ENCODE measurements at regions not wholly inside any gene's neighbourhood (a gene's known extent, or its start where the extent isn't known, plus 50 kb on each side); places are given as distances from the start of the nearest gene placed in this dataset.

GRCh38 chr12:66776974-66777373, 98.1 kb upstream of the GRIP1 start:
- H3K4me3 ChIP-seq (ENCODE audit: low read depth in 2 of 2, low read length in 2 of 2), result no peak overlapping the region
- no peaks in the 10 kb centered on the region for H3K36me3 ChIP-seq (ENCODE audit: control insufficient read depth, insufficient read depth, low read length)
- TF ChIP-seq TCF7L2 (IDR thresholded peaks at IDR 0.05; ENCODE audit: low read depth, low read length) (no peak), POLR2AphosphoS5 (IDR thresholded peaks at IDR 0.05; ENCODE audit: low read depth, low read length) (no peak), REST (IDR thresholded peaks at IDR 0.05; ENCODE audit: insufficient read depth in 1 of 2, low read depth in 2 of 2, low read length in 1 of 2) (no peak)
- BruUV-seq (replicated peaks), result no TSS peak
- H3K9me3 ChIP-seq (ENCODE audit: control insufficient read depth, insufficient read depth, low read depth, low read length), result no peaks in the 10 kb centered on the region
- ChIA-PET CTCF (no interaction called here), POLR2A (no interaction called here)
- H3K27ac ChIP-seq (ENCODE audit: low read length), result no peak overlapping the region
- intact Hi-C loops (cut with micrococcal nuclease; ENCODE audit: unreplicated experiment), result no loop called here
- ATAC-seq, result no peak
- in situ Hi-C loops (cut with HindIII; ENCODE audit: low pct_unique_long_range_greater_than_20kb, low sequenced_read_pairs), result no loop called here
- DNase-seq (ENCODE audit: low read depth, low spot score), result no peak
- no peaks in the 10 kb centered on the region for H3K4me1 ChIP-seq (ENCODE audit: control insufficient read depth, insufficient read depth, low read length)
- H3K27me3 ChIP-seq (ENCODE audit: control insufficient read depth, insufficient read depth, low read length), result no peaks in the 10 kb centered on the region

- ChIA-PET CTCF (no interaction called here), POLR2A (no interaction called here)
- Histone ChIP-seq H3K4me1 (ENCODE audit: control insufficient read depth, insufficient read depth, low read length) (no peaks in the 10 kb centered on the region), H3K27me3 (ENCODE audit: control insufficient read depth, insufficient read depth, low read length) (no peaks in the 10 kb centered on the region), H3K4me3 (ENCODE audit: low read depth in 2 of 2, low read length in 2 of 2) (no peak overlapping the region), H3K27ac (ENCODE audit: low read length) (no peak overlapping the region), H3K36me3 (ENCODE audit: control insufficient read depth, insufficient read depth, low read length) (no peaks in the 10 kb centered on the region), H3K9me3 (ENCODE audit: control insufficient read depth, insufficient read depth, low read depth, low read length) (no peaks in the 10 kb centered on the region)
- no TSS peak for BruUV-seq (replicated peaks)
- in situ Hi-C loops (cut with HindIII; ENCODE audit: low pct_unique_long_range_greater_than_20kb, low sequenced_read_pairs), result no loop called here
- intact Hi-C loops (cut with micrococcal nuclease; ENCODE audit: unreplicated experiment), result no loop called here
- TF ChIP-seq POLR2AphosphoS5 (IDR thresholded peaks at IDR 0.05; ENCODE audit: low read depth, low read length) (no peak), REST (IDR thresholded peaks at IDR 0.05; ENCODE audit: insufficient read depth in 1 of 2, low read depth in 2 of 2, low read length in 1 of 2) (no peak), TCF7L2 (IDR thresholded peaks at IDR 0.05; ENCODE audit: low read depth, low read length) (no peak), CTCF (IDR thresholded peaks at IDR 0.05) (no peak), SIN3A (IDR thresholded peaks at IDR 0.05; ENCODE audit: borderline replicate concordance, insufficient read depth, low read depth, low read length) (no peak)
- no peak for DNase-seq (ENCODE audit: low read depth, low spot score)
- no peak for ATAC-seq
Observed at GRCh38 chr12:66779466-66779865, 100.6 kb upstream of the GRIP1 start.

Measured in Panc1 (cell line).